Endothelial cell of umbilical vein (primary cell): ENCODE measurements at regions not wholly inside any gene's neighbourhood (a gene's known extent, or its start where the extent isn't known, plus 50 kb on each side); places are given as distances from the start of the nearest gene placed in this dataset.

Experiments used
- BruUV-seq: library from RNA; stranded (reverse); fragments of 400-500 nt; replicated peaks from 2 replicates; lab custom pipeline; 2021; lab: Mats Ljungman, UMichigan
- CTCF ChIA-PET: fragments of 300-600, 350-600 bp; sonication (Branson Sonifier 250); formaldehyde crosslinking; loops from one replicate; lab custom pipeline; 2021; ENCODE audit warnings: antibody characterized with exemption, inconsistent platforms; lab: Charles Lee
- POLR2A ChIA-PET: fragments of 300-600, 350-600 bp; sonication (Branson Sonifier 250); formaldehyde crosslinking; loops from one replicate; lab custom pipeline; 2021; ENCODE audit warnings: antibody characterized with exemption, inconsistent platforms; lab: Charles Lee
- DNase-seq: peaks from one replicate; pipeline ENCODE4 v3.0.0-alpha.2; 2011; ENCODE audit warnings: low read depth, low spot score
- FAIRE-seq: peaks from 2 replicates; lab custom pipeline; 2011; peaks lifted over from hg19 to GRCh38; lab: Jason Lieb, UNC
- H2AFZ ChIP-seq: 2 replicates; pipeline ENCODE4 v1.6.0; 2012; ENCODE audit warnings: low read depth, low read length, control low read depth, inconsistent platforms
- H3K27ac ChIP-seq: 2 replicates; pipeline ENCODE4 v1.5.1; 2011; ENCODE audit warnings: low read depth, mild to moderate bottlenecking, control low read depth, low read length, moderate library complexity; ENCODE audit not compliant: insufficient read depth
- H3K27me3 ChIP-seq, 2 experiments: 2 replicates each; pipeline versions ENCODE4 v1.6.0 to v1.6.1; 2011; ENCODE audit warnings: low read length in 2 of 2, mixed read lengths in 1 of 2; ENCODE audit not compliant: control insufficient read depth in 2 of 2, insufficient read depth in 2 of 2
- H3K36me3 ChIP-seq, 2 experiments: 2 replicates in 1 of 2; 3 replicates in 1 of 2; pipeline ENCODE4 v1.5.1; 2011; ENCODE audit warnings: low read length in 2 of 2, mild to moderate bottlenecking in 1 of 2, moderate library complexity in 1 of 2; ENCODE audit not compliant: control insufficient read depth in 2 of 2, insufficient read depth in 2 of 2; ENCODE audit errors: extremely low read depth in 1 of 2
- H3K4me1 ChIP-seq: 3 replicates; pipeline ENCODE4 v1.5.1; 2011; ENCODE audit warnings: mild to moderate bottlenecking, low read length; ENCODE audit not compliant: control insufficient read depth, insufficient read depth; ENCODE audit errors: extremely low read depth
- H3K4me2 ChIP-seq: 2 replicates; pipeline ENCODE4 v1.6.1; 2011; ENCODE audit warnings: low read length, control low read depth, mixed read lengths; ENCODE audit not compliant: insufficient read depth
- H3K4me3 ChIP-seq, 3 experiments: fragments of 200-600 bp in 1 of 3; sonication (generic), shearing (Covaris generic) in 1 of 3; replicated peaks in 1 of 3; 2 replicates each; pipeline ENCODE4 v1.5.1; 2011 to 2016; ENCODE audit warnings: control low read depth in 3 of 3, low read length in 3 of 3, mild to moderate bottlenecking in 2 of 3, inconsistent platforms in 1 of 3, low read depth in 1 of 3, moderate library complexity in 1 of 3; ENCODE audit not compliant: insufficient read depth in 1 of 3
- H3K79me2 ChIP-seq: 2 replicates; pipeline ENCODE4 v1.6.0; 2012; ENCODE audit warnings: low read length, inconsistent platforms; ENCODE audit not compliant: control insufficient read depth, insufficient read depth
- H3K9ac ChIP-seq: replicated peaks from 2 replicates; pipeline ENCODE3; 2011; ENCODE audit warnings: low read length, control low read depth; ENCODE audit not compliant: insufficient read depth; ENCODE audit errors: extremely low read depth
- H3K9me1 ChIP-seq: replicated peaks from 3 replicates; pipeline ENCODE4 v1.6.0; 2011; ENCODE audit warnings: mild to moderate bottlenecking, low read length; ENCODE audit not compliant: control insufficient read depth, insufficient read depth; ENCODE audit errors: extremely low read depth
- H3K9me3 ChIP-seq: replicated peaks from 2 replicates; pipeline ENCODE4 v1.5.1; 2012; ENCODE audit warnings: low read length, inconsistent platforms; ENCODE audit not compliant: control insufficient read depth, insufficient read depth
- H4K20me1 ChIP-seq: replicated peaks from 2 replicates; pipeline ENCODE3; 2011; ENCODE audit warnings: mild to moderate bottlenecking, low read length; ENCODE audit not compliant: control insufficient read depth, insufficient read depth; ENCODE audit errors: extremely low read depth
- CTCF ChIP-seq, 2 donors: IDR thresholded peaks; 1 replicate in 1 of 2; 2 replicates in 1 of 2; pipeline ENCODE4 v1.5.1; 2011; ENCODE audit warnings: low read length in 2 of 2, mild to moderate bottlenecking in 2 of 2, moderate library complexity in 2 of 2, control low read depth in 1 of 2, inconsistent platforms in 1 of 2, low read depth in 1 of 2; ENCODE audit not compliant: insufficient read depth in 1 of 2; ENCODE audit errors: extremely low read depth in 1 of 2
- EZH2 ChIP-seq: IDR thresholded peaks from 2 replicates; pipeline ENCODE4 v1.6.1; 2012; ENCODE audit warnings: borderline replicate concordance, low read depth, mild to moderate bottlenecking, moderate library complexity, low read length, inconsistent platforms; ENCODE audit not compliant: severe bottlenecking
- FOS ChIP-seq: IDR thresholded peaks from 2 replicates; pipeline ENCODE4 v1.6.1; 2011; ENCODE audit warnings: mild to moderate bottlenecking, low read length, moderate library complexity, borderline replicate concordance; ENCODE audit not compliant: insufficient read depth
- GATA2 ChIP-seq: IDR thresholded peaks from 2 replicates; pipeline ENCODE4 v1.7.0; 2011; ENCODE audit warnings: low read depth, mild to moderate bottlenecking, moderate library complexity, mixed read lengths, low read length; ENCODE audit not compliant: insufficient read length, insufficient read depth
- JUN ChIP-seq: IDR thresholded peaks from 2 replicates; pipeline ENCODE4 v1.6.1; 2011; ENCODE audit warnings: borderline replicate concordance, low read depth; ENCODE audit not compliant: insufficient read length, insufficient read depth
- MAX ChIP-seq: IDR thresholded peaks from 2 replicates; pipeline ENCODE4 v1.6.1; 2011; ENCODE audit not compliant: insufficient read depth, insufficient read length
- MYC ChIP-seq: IDR thresholded peaks from one replicate; pipeline ENCODE4 v1.6.1; 2011; ENCODE audit warnings: mild to moderate bottlenecking, low read depth, low read length
- POLR2A ChIP-seq: IDR thresholded peaks from 2 replicates; pipeline ENCODE4 v1.6.1; 2012; ENCODE audit warnings: low read depth, mild to moderate bottlenecking, control low read depth, low read length
- POLR2AphosphoS5 ChIP-seq: IDR thresholded peaks from 2 replicates; pipeline ENCODE4 v1.6.1; 2012; ENCODE audit warnings: low read depth, mild to moderate bottlenecking, control low read depth, low read length, moderate library complexity; ENCODE audit not compliant: insufficient read depth
- dilution Hi-C: fragments of 300-500 bp; cut with MboI; formaldehyde crosslinking; loops from one replicate; pipeline ENCODE4 v1.15.0; 2019; ENCODE audit warnings: low sequenced_read_pairs; ENCODE audit not compliant: extremely low pct_ligation_motif_present
- intact Hi-C: fragments of 100-400 bp; cut with micrococcal nuclease; formaldehyde crosslinking; loops from one replicate; pipeline ENCODE4 v1.10.0; 2022

- CTCF ChIA-PET = no interaction called here
These were observed 1238.9 kb downstream of the ADGRL3 start for GRCh38 chr4:62439051-62439450.

More at GRCh38 chr4:62439051-62439450, 1238.9 kb downstream of the ADGRL3 start:
- intact Hi-C loops = no loop called here
- Histone ChIP-seq H4K20me1 (no peaks in the 10 kb centered on the region), H3K27me3 (no peaks in the 10 kb centered on the region), H3K79me2 (no peaks in the 10 kb centered on the region), H3K4me3 (no peak overlapping the region), H3K4me1 (no peaks in the 10 kb centered on the region), H3K27ac (no peak overlapping the region), H3K9ac (no peak overlapping the region), H3K36me3 (no peaks in the 10 kb centered on the region), H3K4me2 (no peak overlapping the region), H2AFZ (no peak overlapping the region), H3K9me1 (no peaks in the 10 kb centered on the region), H3K9me3 (no peaks in the 10 kb centered on the region)
- BruUV-seq = no TSS peak
- DNase-seq (no peak), FAIRE-seq (no peak)
- TF ChIP-seq MYC = no peak
- no peak for TF ChIP-seq POLR2A
- no peak for TF ChIP-seq GATA2
- TF ChIP-seq EZH2 = no peak
- no peak for TF ChIP-seq POLR2AphosphoS5
- no peak for TF ChIP-seq FOS
- TF ChIP-seq CTCF (IDR thresholded peaks at IDR 0.05; ENCODE audit: extremely low read depth in 1 of 2, insufficient read depth in 1 of 2, low read depth in 1 of 2, low read length in 2 of 2) = no peak
- no peak for TF ChIP-seq JUN
- no peak for TF ChIP-seq MAX
- dilution Hi-C loops = no loop called here
- POLR2A ChIA-PET = no interaction called here
